H1 (cell line): ENCODE measurements at regions not wholly inside any gene's neighbourhood (a gene's known extent, or its start where the extent isn't known, plus 50 kb on each side); places are given as distances from the start of the nearest gene placed in this dataset.

ENCODE experiments used
- CTCF ChIA-PET: fragments of 300-600 bp; sonication (Branson Sonifier 250); formaldehyde crosslinking; loops from one replicate; lab custom pipeline; 2021; ENCODE audit not compliant: partially characterized antibody; lab: Charles Lee
- POLR2A ChIA-PET: fragments of 300-600 bp; sonication (Branson Sonifier 250); formaldehyde crosslinking; loops from one replicate; lab custom pipeline; 2021; ENCODE audit warnings: inconsistent platforms; ENCODE audit not compliant: partially characterized antibody; lab: Charles Lee
- DNase-seq, 2 experiments: peaks; one replicate each; pipeline versions ENCODE4 v3.0.0 to v3.0.0-alpha.2; 2010 to 2022; ENCODE audit warnings: low spot score in 2 of 2, low read depth in 1 of 2, mixed read lengths in 1 of 2
- FAIRE-seq: peaks from 2 replicates; lab custom pipeline; 2011; peaks lifted over from hg19 to GRCh38; lab: Jason Lieb, UNC
- H2AFZ ChIP-seq: 2 replicates; pipeline ENCODE4 v1.8.1; 2012; ENCODE audit warnings: low read length, inconsistent platforms
- H2AK5ac ChIP-seq: 2 replicates; pipeline ENCODE4 v1.6.1; 2013; ENCODE audit warnings: low read depth, low read length
- H2BK120ac ChIP-seq: replicated peaks from 2 replicates; pipeline ENCODE3; 2013; ENCODE audit warnings: low read depth, low read length, inconsistent platforms
- H2BK12ac ChIP-seq: 2 replicates; pipeline ENCODE4 v1.6.1; 2013; ENCODE audit warnings: low read depth, low read length
- H2BK15ac ChIP-seq: 2 replicates; pipeline ENCODE4 v1.6.1; 2013; ENCODE audit warnings: low read length
- H2BK20ac ChIP-seq: 2 replicates; pipeline ENCODE4 v1.6.1; 2013; ENCODE audit warnings: low read length
- H2BK5ac ChIP-seq: 2 replicates; pipeline ENCODE4 v1.6.1; 2013; ENCODE audit warnings: low read depth, low read length
- H3K14ac ChIP-seq: 2 replicates; pipeline ENCODE4 v1.6.1; 2013; ENCODE audit warnings: inconsistent platforms; ENCODE audit not compliant: insufficient read length
- H3K18ac ChIP-seq: 2 replicates; pipeline ENCODE4 v1.6.1; 2013; ENCODE audit warnings: low read length; ENCODE audit errors: extremely low read depth
- H3K23ac ChIP-seq: 2 replicates; pipeline ENCODE4 v1.6.1; 2013; ENCODE audit warnings: inconsistent platforms; ENCODE audit not compliant: insufficient read length
- H3K23me2 ChIP-seq: 2 replicates; pipeline ENCODE4 v1.6.1; 2013; ENCODE audit warnings: low read depth, low read length
- H3K27ac ChIP-seq: 2 replicates; pipeline ENCODE4 v1.6.1; 2011; ENCODE audit warnings: low read depth, low read length, inconsistent platforms
- H3K27me3 ChIP-seq, 4 experiments: replicated peaks in 1 of 4; 1 replicate in 1 of 4; 2 replicates in 3 of 4; pipeline versions ENCODE4 v1.6.1 to v1.8.1; 2011 to 2013; ENCODE audit warnings: low read length in 3 of 4, mild to moderate bottlenecking in 3 of 4, inconsistent platforms in 2 of 4, mixed read lengths in 2 of 4, moderate library complexity in 1 of 4; ENCODE audit not compliant: control insufficient read depth in 3 of 4, insufficient read depth in 3 of 4; ENCODE audit errors: extremely low read depth in 1 of 4
- H3K36me3 ChIP-seq, 4 experiments: 2 replicates each; pipeline versions ENCODE4 v1.6.1 to v1.8.1; 2011 to 2013; ENCODE audit warnings: mild to moderate bottlenecking in 4 of 4, low read length in 3 of 4, moderate library complexity in 2 of 4, control low read depth in 1 of 4, inconsistent platforms in 1 of 4; ENCODE audit not compliant: insufficient read depth in 4 of 4, control insufficient read depth in 2 of 4
- H3K4ac ChIP-seq: replicated peaks from 2 replicates; pipeline ENCODE3; 2013; ENCODE audit warnings: low read length, low read depth, mixed read lengths, inconsistent platforms; ENCODE audit not compliant: insufficient read length
- H3K4me1 ChIP-seq, 4 experiments: replicated peaks in 1 of 4; 1 replicate in 1 of 4; 2 replicates in 3 of 4; pipeline versions ENCODE4 v1.6.1 to v1.8.1; 2011 to 2013; ENCODE audit warnings: low read length in 3 of 4, inconsistent platforms in 2 of 4, mixed read lengths in 1 of 4; ENCODE audit not compliant: insufficient read depth in 4 of 4, control insufficient read depth in 3 of 4
- H3K4me2 ChIP-seq, 2 experiments: 2 replicates each; pipeline versions ENCODE4 v1.6.1 to v1.8.1; 2011 to 2013; ENCODE audit warnings: low read depth in 2 of 2, low read length in 2 of 2, control low read depth in 1 of 2, inconsistent platforms in 1 of 2, mild to moderate bottlenecking in 1 of 2; ENCODE audit not compliant: insufficient read depth in 1 of 2
- H3K4me3 ChIP-seq, 4 experiments: fragments of 200-600, 300-600 bp in 1 of 4; sonication (generic), shearing (Covaris generic), sonication (Bioruptor Twin) in 1 of 4; 2 replicates each; pipeline versions ENCODE4 v1.5.1 to v1.8.1; 2011 to 2016; ENCODE audit warnings: low read length in 4 of 4, low read depth in 3 of 4, control low read depth in 2 of 4, inconsistent platforms in 2 of 4, mild to moderate bottlenecking in 2 of 4, mixed read lengths in 1 of 4, moderate library complexity in 1 of 4; ENCODE audit not compliant: insufficient read depth in 2 of 4; ENCODE audit errors: extremely low read depth in 1 of 4
- H3K56ac ChIP-seq: replicated peaks from 2 replicates; pipeline ENCODE3; 2013; ENCODE audit warnings: low read depth, mild to moderate bottlenecking, mixed read lengths, low read length, inconsistent platforms; ENCODE audit not compliant: insufficient read length
- H3K79me1 ChIP-seq: 2 replicates; pipeline ENCODE4 v1.6.1; 2013; ENCODE audit warnings: low read depth, low read length, control low read depth
- H3K79me2 ChIP-seq, 2 experiments: 2 replicates each; pipeline versions ENCODE4 v1.6.1 to v1.8.1; 2012 to 2013; ENCODE audit warnings: low read length in 2 of 2, mild to moderate bottlenecking in 2 of 2, inconsistent platforms in 1 of 2; ENCODE audit not compliant: insufficient read depth in 2 of 2, control insufficient read depth in 1 of 2
- H3K9ac ChIP-seq, 4 experiments: replicated peaks in 1 of 4; 1 replicate in 1 of 4; 2 replicates in 3 of 4; pipeline versions ENCODE4 v1.6.1 to v1.8.1; 2011 to 2013; ENCODE audit warnings: low read depth in 3 of 4, low read length in 3 of 4, control low read depth in 2 of 4, mild to moderate bottlenecking in 2 of 4, moderate library complexity in 2 of 4, inconsistent platforms in 1 of 4; ENCODE audit errors: extremely low read depth in 1 of 4
- H3K9me3 ChIP-seq, 2 experiments: 2 replicates each; pipeline versions ENCODE4 v1.6.1 to v1.8.1; 2012 to 2013; ENCODE audit warnings: mild to moderate bottlenecking in 2 of 2, moderate library complexity in 2 of 2, control low read depth in 1 of 2, inconsistent platforms in 1 of 2, low read depth in 1 of 2, low read length in 1 of 2, mixed read lengths in 1 of 2; ENCODE audit not compliant: insufficient read depth in 2 of 2
- H4K20me1 ChIP-seq, 2 experiments: replicated peaks in 1 of 2; 2 replicates each; pipeline versions ENCODE3 to v1.8.1; 2011 to 2013; ENCODE audit warnings: inconsistent platforms in 2 of 2, low read length in 2 of 2, mild to moderate bottlenecking in 1 of 2; ENCODE audit not compliant: insufficient read depth in 2 of 2, control insufficient read depth in 1 of 2
- H4K5ac ChIP-seq: 2 replicates; pipeline ENCODE4 v1.6.1; 2013; ENCODE audit warnings: low read length, low read depth, mixed read lengths, inconsistent platforms; ENCODE audit not compliant: insufficient read length
- H4K8ac ChIP-seq: 2 replicates; pipeline ENCODE4 v1.8.0; 2013; ENCODE audit warnings: mild to moderate bottlenecking, moderate library complexity, low read length, inconsistent platforms; ENCODE audit not compliant: insufficient read depth; ENCODE audit errors: extremely low read depth
- H4K91ac ChIP-seq: replicated peaks from 2 replicates; pipeline ENCODE3; 2013; ENCODE audit warnings: low read length, mixed read lengths, inconsistent platforms; ENCODE audit not compliant: insufficient read length
- ASH2L ChIP-seq: fragments of 200-600, 300-600 bp; sonication (generic); IDR thresholded peaks from one replicate; pipeline ENCODE4 v1.7.1; 2017; ENCODE audit warnings: low read length
- CHD1 ChIP-seq: IDR thresholded peaks from 2 replicates; pipeline ENCODE4 v1.6.1; 2012; ENCODE audit warnings: low read depth, low read length, improper control_type of control experiment
- JUN ChIP-seq: IDR thresholded peaks from 2 replicates; pipeline ENCODE4 v1.6.1; 2011; ENCODE audit warnings: low read depth, mild to moderate bottlenecking, improper control_type of control experiment, low read length
- KDM1A ChIP-seq: fragments of 200-600, 300-600 bp; sonication (generic); IDR thresholded peaks from 2 replicates; pipeline ENCODE4 v1.7.1; 2016; ENCODE audit warnings: mild to moderate bottlenecking, low read length, borderline replicate concordance
- PHF8 ChIP-seq: fragments of 200-600 bp; sonication (generic); conservative IDR thresholded peaks from 2 replicates; pipeline ENCODE4 v1.7.1; 2012; ENCODE audit warnings: low read depth, mild to moderate bottlenecking, inconsistent platforms, low read length, moderate library complexity
- RNF2 ChIP-seq: fragments of 200-900, 300-1000 bp; sonication (generic); IDR thresholded peaks from 2 replicates; pipeline ENCODE4 v1.7.1; 2016; ENCODE audit warnings: borderline replicate concordance, low read depth, mild to moderate bottlenecking, antibody characterized with exemption, low read length; ENCODE audit not compliant: poor library complexity, severe bottlenecking; ENCODE audit errors: missing control alignments
- SP4 ChIP-seq: IDR thresholded peaks from 2 replicates; pipeline ENCODE4 v1.6.1; 2012; ENCODE audit warnings: low read length, inconsistent platforms
- TAF1 ChIP-seq: IDR thresholded peaks from 2 replicates; pipeline ENCODE4 v1.6.1; 2011; ENCODE audit warnings: mild to moderate bottlenecking, low read depth, low read length
- WGBS, 2 experiments: shearing (Covaris generic) in 1 of 2; methylation state at CpG; one replicate each; pipeline versions ENCODE4 v1.1.6 to v1.1.7; 2013 to 2015; ENCODE audit warnings: low lambda C conversion rate in 2 of 2, mixed read lengths in 2 of 2, inconsistent platforms in 1 of 2, low coverage in 1 of 2, missing lambda C conversion rate in 1 of 2; ENCODE audit not compliant: insufficient replicate concordance in 2 of 2, insufficient coverage in 1 of 2, insufficient read length in 1 of 2; ENCODE audit errors: extremely low coverage in 1 of 2, missing lambda C conversion rate in 1 of 2; 5-methylcytosine and 5-hydroxymethylcytosine counted together

DNA sequence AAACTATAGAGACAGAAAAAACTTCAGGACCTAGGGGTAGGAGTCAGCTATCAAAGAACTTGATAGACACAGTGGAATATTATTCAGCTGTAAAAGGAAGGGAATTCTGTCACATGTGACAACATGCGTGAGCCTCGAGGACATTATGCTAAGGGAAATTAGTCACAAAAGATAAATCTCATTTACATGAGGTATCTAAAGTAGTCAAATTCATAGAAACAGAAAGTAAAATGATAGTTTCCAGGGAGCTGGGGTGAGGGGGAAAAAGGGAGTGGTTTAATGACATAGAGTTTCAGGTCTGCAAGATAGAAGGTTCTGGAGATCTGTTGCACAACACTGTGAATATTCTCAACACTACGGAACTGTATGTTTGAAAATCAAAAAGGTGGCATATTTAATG is 50.0 kb upstream of the PRIMA1 start:
- no peak overlapping the region for H2BK5ac ChIP-seq
- no peak overlapping the region for H2BK12ac ChIP-seq
- H2AK5ac ChIP-seq = no peak overlapping the region
- H3K27me3 ChIP-seq = no peaks in the 10 kb centered on the region
- no peak overlapping the region for H3K27ac ChIP-seq
- no peak overlapping the region for H3K4ac ChIP-seq
- H2BK15ac ChIP-seq = no peak overlapping the region
- peaks cover 2 to 6% (median 4%) of the 10 kb centered on the region in 4 experiments; a peak in 5 of 7 replicates for H3K4me1 ChIP-seq
- WGBS, 2 experiments = 91% methylated on average over 3 of the region's 3 CpGs; no CpG with 5 or more reads in 1 of the 2 experiments
- H3K14ac ChIP-seq = no peak overlapping the region
- no peaks in the 10 kb centered on the region for H3K79me2 ChIP-seq
- POLR2A ChIA-PET = no interaction called here
- TF ChIP-seq JUN = no peak
- TF ChIP-seq RNF2 = no peak
- TF ChIP-seq TAF1 = no peak
- no peak for TF ChIP-seq CHD1
- no peak for TF ChIP-seq PHF8
- no peak for TF ChIP-seq ASH2L
- no peak for TF ChIP-seq KDM1A
- TF ChIP-seq SP4 = no peak
- H3K9me3 ChIP-seq = no peaks in the 10 kb centered on the region
- H3K18ac ChIP-seq = no peak overlapping the region
- no peaks in the 10 kb centered on the region for H3K23me2 ChIP-seq
- H3K79me1 ChIP-seq = no peaks in the 10 kb centered on the region
- no peak overlapping the region for H3K9ac ChIP-seq
- H4K5ac ChIP-seq = no peak overlapping the region
- CTCF ChIA-PET = interaction anchor here (2.2 kb wide), 1 partner anchor 11 kb away, joined by 5 read pairs; no protein-coding TSS in a partner anchor
- DNase-seq (no peak), FAIRE-seq (no peak)
- H3K23ac ChIP-seq = no peak overlapping the region
- no peak overlapping the region for H2BK120ac ChIP-seq
- no peak overlapping the region for H4K8ac ChIP-seq
- no peaks in the 10 kb centered on the region for H4K20me1 ChIP-seq
- no peak overlapping the region for H3K4me2 ChIP-seq
- H4K91ac ChIP-seq = no peak overlapping the region
- no peak overlapping the region for H3K56ac ChIP-seq
- H3K36me3 ChIP-seq = no peaks in the 10 kb centered on the region
- H3K4me3 ChIP-seq = no peak overlapping the region
- H2BK20ac ChIP-seq = no peak overlapping the region
- no peak overlapping the region for H2AFZ ChIP-seq
